Fibroblast of peridontal ligament (primary cell): ENCODE measurements at regions not wholly inside any gene's neighbourhood (a gene's known extent, or its start where the extent isn't known, plus 50 kb on each side); places are given as distances from the start of the nearest gene placed in this dataset.
"Not testable (repeated sequence)": the region's sequence is repeated elsewhere in the genome, so short reads cannot be mapped to it uniquely, and the experiment has no call there.

ENCODE experiments used
- DNase-seq: peaks from one replicate; pipeline ENCODE4 v3.0.0-alpha.2; 2010; ENCODE audit errors: extremely low read depth

DNA sequence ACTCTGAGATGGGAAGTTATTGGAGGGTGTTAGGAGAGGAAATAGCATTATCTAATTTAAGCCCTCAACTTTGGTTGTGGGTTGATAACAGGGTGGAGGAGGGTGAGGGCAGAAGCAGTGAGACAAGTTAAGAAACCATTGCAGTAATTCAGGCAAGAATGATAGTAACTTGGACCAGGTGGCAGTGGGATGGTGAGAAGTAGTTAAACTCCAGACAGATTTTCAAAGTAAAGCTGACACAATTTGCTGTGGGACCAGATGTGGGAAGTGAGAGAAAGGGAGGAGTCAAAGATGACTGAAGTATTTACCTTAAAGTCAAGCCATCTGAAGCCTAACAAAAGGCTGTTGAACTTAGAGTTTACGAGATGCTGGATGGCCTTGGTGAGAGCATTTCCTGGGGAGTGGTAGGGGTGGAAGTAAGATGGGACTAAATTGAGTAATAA, 163.2 kb upstream of the KLF7 start:
- DNase-seq: no peak

DNA sequence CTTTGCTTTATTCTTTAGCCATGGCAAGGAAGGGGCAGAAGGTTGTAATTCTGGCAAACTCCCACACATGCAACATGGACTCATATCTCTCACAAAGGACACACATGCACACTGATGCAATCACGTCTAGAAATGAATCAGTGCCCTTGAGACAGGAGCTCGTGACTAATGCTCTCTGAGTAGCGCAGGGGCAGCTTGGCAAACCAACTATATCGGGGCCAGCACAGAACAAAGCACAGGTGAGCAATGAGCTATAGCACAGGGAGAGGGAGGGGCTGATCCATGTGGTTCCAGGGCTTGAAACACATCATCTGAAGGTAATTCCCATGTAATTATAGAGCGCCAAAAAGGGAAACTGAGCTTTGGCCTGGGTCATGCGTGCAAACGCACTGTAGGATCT, 165.2 kb upstream of the KLF7 start:
- DNase-seq: peak; percentile 96

- no peak for DNase-seq
These were observed 165.9 kb upstream of the KLF7 start for GRCh38 chr2:207331674-207332073.

- no peak for DNase-seq
These were observed 166.9 kb upstream of the KLF7 start for GRCh38 chr2:207332480-207333212.

DNA sequence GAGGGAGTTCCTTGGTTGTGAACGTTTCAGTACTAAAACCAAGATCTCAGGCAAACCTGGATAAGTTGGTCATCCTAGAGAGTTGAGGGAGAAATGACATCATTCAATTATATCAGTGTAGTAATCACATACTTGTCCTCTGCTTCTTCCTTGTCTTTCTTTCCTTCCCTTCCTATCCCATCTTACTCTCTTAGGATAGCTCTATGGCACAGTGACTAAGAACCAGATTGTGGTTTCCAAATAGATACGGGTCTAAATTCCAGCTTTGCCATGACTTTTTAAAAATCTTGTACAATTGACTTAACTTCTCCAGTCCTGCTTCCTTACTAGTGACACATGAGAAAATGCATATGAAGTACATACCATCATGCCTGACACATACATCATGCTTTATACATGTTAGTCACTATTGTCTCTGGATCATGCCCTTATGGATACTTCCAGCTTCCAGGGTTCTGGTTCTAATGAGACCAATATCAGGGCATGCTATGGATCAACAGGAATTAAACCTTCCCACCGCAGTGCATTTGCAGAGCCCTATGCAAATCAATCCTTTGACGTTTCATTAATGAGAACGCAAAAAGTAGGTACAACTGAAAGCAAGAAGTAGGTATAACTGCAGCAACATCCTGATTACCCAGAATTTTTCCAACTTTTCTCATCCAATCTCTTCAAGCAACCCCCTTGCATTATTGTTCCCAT, 168.0 kb upstream of the KLF7 start:
- DNase-seq: peak; percentile 28

GRCh38 chr2:207334301-207334623, 168.5 kb upstream of the KLF7 start:
- peak; percentile 75 for DNase-seq

GRCh38 chr2:207334624-207335371, 169.1 kb upstream of the KLF7 start:
- peak; percentile 94 for DNase-seq

DNA sequence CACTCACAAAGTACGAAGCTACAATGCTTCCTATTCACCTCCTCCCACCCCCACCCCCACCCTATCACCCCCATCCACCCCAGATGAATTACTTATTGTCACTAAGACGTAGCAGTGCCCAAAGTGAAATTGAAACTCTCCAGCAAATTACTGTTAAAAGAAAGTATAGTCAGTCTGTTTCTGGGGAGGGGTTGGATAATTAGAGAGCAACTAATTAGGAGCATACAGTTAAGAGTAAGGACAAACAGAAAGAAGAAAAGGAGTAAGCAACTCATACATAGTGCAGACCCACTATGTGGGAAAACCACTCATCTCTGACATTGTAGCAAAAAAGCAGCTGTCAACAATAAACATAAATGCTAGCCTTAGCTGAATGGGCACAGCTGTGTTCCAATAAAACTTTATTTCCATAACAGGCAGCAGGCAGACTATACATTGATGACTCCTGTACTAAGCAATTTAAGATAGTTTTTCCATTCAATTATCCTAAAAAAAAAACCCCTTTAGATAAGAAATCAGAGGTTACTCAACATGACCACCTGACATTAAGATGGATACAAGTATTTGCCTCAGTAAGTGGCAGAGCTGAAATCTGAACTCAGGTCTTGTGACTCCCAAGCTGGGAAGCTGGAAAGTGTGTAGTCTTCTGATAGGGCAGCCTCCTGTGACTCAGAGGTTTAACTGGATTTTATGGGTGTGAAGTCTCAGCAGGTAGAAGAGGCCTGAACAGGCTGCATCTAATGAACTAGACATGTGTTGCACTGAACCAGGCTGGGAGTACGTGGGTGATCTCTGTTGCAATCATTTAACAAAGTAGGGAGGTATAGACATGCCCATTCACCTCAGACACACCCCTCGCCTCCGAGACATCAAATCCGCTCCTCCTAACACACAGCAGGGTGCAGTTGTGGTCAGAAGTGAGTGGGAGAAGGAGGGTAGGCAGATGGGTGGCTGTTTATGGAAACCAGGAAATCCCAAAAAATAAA, 171.8 kb upstream of the KLF7 start:
- DNase-seq: no peak

GRCh38 chr2:207338220-207338607, 172.5 kb upstream of the KLF7 start:
- no peak for DNase-seq

DNA sequence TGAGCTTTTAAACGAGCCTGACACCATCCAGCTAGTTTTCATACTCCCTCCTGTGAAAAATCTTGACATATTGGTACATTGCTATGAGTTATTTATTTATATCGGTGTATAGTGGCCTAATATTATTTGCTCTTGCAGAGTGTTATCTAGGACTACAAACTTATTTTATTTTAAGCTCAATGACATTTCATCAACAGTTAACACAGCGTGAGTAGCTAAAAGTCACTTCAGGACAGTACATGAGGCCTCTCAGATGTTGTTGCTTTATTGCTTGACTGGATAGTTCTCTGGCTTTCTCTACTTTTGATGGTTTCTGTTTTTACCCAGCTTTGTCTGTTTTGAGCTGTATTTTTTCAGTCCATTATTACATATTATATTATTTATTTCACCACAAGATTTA, 172.9 kb upstream of the KLF7 start:
- DNase-seq: no peak

GRCh38 chr2:207341112-207341750, 175.5 kb upstream of the KLF7 start:
- DNase-seq: no peak

- no peak for DNase-seq
These were observed 176.1 kb upstream of the KLF7 start for GRCh38 chr2:207341804-207342203.

DNA sequence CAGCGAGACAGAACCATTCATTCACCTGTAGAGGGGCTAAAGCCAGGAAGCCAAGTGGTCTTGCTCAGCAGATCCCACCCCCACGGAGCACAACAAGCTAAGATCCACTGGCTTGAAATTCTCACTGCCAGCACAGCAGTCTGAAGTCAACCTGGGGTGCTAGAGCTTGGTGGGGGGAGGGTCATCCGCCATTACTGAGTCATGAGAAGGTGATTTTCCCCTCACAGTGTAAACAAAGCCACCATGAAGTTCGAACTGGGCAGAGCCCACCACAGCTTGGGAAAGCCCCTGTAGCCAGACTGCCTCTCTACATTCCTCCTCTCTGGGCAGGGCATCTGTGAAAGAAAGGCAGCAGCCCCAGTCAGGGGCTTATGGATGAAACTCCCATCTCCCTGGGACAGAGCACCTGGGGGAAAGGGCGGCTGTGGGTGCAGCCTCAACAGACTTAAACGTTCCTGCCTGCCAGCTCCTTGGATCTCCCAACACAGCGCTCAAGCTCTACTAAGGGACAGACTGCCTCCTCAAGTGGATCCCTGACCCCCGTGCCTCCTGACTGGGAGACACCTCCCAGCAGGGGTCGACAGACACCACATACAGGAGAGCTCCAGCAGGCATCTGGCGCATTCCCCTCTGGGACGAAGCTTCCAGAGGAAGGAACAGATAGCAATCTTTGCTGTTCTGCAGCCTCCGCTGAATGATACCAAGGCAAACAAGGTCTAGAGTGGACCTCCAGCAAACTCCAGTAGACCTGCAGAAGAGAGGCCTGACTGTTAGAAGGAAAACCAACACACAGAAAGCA, 179.0 kb upstream of the KLF7 start:
- DNase-seq: not testable (repeated sequence)

GRCh38 chr2:207351171-207351570, 178.6 kb upstream of the CREB1 start:
- no peak for DNase-seq

DNA sequence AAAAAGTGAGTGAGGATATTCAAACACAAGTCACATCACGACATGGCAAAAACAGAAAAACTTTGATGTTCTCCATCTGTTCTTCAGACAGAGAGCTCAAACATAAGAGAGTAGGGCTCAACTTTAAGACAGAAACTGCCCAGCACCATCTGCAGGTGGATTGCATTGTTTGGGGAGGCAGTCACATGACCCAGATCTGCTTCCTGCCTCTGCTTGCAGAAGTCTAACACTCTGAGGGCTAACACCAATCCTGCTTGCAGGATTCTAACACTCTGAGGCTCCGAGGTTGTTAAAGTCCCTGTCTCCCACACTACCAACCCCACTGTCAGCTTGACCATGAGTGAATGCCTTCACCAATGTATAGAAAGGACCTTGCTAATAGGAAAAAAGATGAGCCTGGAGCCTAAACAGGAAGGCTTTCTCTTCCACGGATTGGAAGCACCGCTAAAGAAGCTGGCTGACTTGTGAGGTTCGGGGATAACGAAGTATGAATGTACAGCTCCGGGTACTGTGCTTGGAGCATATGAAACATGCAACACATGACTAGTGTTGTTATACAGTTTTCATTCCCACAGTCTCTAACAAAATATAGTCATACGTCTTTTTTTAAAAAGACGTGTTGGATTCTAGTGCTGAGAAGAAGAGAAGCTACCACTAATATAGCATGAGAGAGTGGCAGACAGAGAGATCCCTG, 176.6 kb upstream of the CREB1 start:
- DNase-seq: no peak

DNA sequence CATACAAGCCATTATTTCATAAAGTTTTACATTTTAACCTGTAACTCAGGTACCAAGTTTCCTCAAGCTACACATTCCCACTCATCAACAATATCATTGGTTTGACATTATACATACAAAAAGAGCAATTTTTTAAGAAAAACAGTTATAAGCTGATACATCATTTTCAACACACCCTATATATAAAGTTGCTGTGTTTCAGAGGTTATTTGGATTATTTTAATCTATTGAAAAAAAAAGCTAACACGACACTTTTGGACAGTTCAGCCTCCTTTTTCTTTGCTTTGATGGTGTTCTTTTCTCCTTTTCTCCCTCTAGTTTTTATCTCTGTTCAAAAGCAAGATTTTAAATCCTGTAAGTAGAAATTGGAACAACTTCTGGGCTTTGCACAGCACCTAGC, 175.9 kb upstream of the CREB1 start:
- no peak for DNase-seq

DNA sequence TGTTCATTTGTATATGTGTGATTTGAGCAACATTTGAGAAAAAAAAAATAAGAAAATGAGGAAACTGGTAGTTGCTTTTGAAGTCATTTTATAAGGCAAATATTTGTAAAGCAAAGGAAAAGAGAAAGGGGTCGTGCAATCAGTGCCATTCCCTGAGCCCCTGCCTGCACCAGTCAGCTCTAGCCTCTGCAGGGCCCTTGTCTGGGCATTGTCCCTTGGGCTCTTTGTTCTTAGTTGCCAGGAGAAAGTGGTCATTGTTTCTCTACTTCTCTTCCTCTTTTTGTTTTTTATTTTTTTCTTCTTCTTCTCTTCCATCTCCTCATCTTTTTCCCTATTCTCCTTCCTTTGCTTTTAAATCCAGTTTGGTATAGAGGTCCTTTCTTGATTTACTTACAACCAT, 175.3 kb upstream of the CREB1 start:
- DNase-seq: no peak

GRCh38 chr2:207356567-207356966, 173.2 kb upstream of the CREB1 start:
- no peak for DNase-seq

DNA sequence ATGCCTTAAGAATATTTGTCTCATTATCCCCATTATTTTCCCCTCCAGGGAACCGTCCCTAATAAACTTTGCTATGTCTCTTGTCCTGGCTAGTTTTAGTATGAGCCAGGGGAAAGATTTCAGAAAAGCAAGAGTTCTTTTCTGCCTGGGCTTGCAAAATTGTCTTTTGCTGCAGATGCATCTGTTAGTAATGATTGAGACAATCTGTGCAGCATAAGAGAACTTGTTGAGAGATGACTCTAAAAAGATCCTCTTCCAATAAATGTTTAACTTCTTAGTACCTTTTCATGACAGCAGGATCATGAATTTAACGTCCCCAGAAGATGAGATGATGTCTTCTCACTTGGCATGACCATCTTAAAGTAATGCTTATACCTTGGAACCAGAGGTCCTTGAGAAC, 172.5 kb upstream of the CREB1 start:
- no peak for DNase-seq

- DNase-seq: no peak
These were observed 167.0 kb upstream of the CREB1 start for GRCh38 chr2:207362716-207363115.
